Smooth muscle cell (in vitro differentiated cells): ENCODE measurements at regions not wholly inside any gene's neighbourhood (a gene's known extent, or its start where the extent isn't known, plus 50 kb on each side); places are given as distances from the start of the nearest gene placed in this dataset.

Experiments
- DNase-seq: peaks from one replicate; lab custom pipeline; 2025; ENCODE audit not compliant: unreplicated experiment; lab: John Stamatoyannopoulos, UW
- H2AFZ ChIP-seq: fragments of 200-600 bp; sonication (generic); 2 replicates; pipeline ENCODE4 v1.6.0; 2016; ENCODE audit warnings: antibody characterized with exemption, low read depth, mild to moderate bottlenecking
- H3F3A ChIP-seq: fragments of 200-600 bp; sonication (generic); 2 replicates; pipeline ENCODE4 v1.6.0; 2017; ENCODE audit warnings: antibody characterized with exemption, low read depth
- H3K27ac ChIP-seq: fragments of 200-600 bp; sonication (generic); 2 replicates; pipeline ENCODE4 v1.5.1; 2016; ENCODE audit warnings: low read depth, mild to moderate bottlenecking
- H3K27me3 ChIP-seq: fragments of 200-600 bp; sonication (generic); 2 replicates; pipeline ENCODE4 v1.6.1; 2016; ENCODE audit warnings: low read depth, mild to moderate bottlenecking
- H3K36me3 ChIP-seq: fragments of 200-600 bp; sonication (generic); 2 replicates; pipeline ENCODE4 v1.5.1; 2016; ENCODE audit warnings: low read depth
- H3K4me1 ChIP-seq: fragments of 200-600 bp; sonication (generic); 2 replicates; pipeline ENCODE4 v1.5.1; 2016; ENCODE audit warnings: low read depth
- H3K4me2 ChIP-seq: fragments of 200-600 bp; sonication (generic); 2 replicates; pipeline ENCODE4 v1.6.0; 2016; ENCODE audit warnings: mild to moderate bottlenecking
- H3K4me3 ChIP-seq: fragments of 200-600 bp; sonication (generic); 2 replicates; pipeline ENCODE4 v1.5.1; 2016; ENCODE audit warnings: mild to moderate bottlenecking
- H3K79me2 ChIP-seq: fragments of 200-600 bp; sonication (generic); 2 replicates; pipeline ENCODE4 v1.6.0; 2016; ENCODE audit warnings: low read depth, mild to moderate bottlenecking
- H3K9ac ChIP-seq: fragments of 200-600 bp; sonication (generic); 2 replicates; pipeline ENCODE4 v1.6.0; 2016; ENCODE audit warnings: low read depth
- H3K9me3 ChIP-seq: fragments of 200-600 bp; sonication (generic); replicated peaks from 2 replicates; pipeline ENCODE4 v1.5.1; 2016; ENCODE audit warnings: low read depth
- H4K20me1 ChIP-seq: fragments of 200-600 bp; sonication (generic); 2 replicates; pipeline ENCODE4 v1.6.0; 2016; ENCODE audit warnings: low read depth
- WGBS: methylation state at CpG from one replicate; pipeline ENCODE4 v1.1.7; 2016; ENCODE audit warnings: low lambda C conversion rate; 5-methylcytosine and 5-hydroxymethylcytosine counted together
- TF ChIP-seq, protein P1 (sequence below): fragments of 200-600 bp; sonication (generic); IDR thresholded peaks from 2 replicates; pipeline ENCODE4 v1.5.1; 2017; ENCODE audit warnings: borderline replicate concordance, mild to moderate bottlenecking, antibody characterized with exemption; ENCODE audit not compliant: insufficient read depth, poor library complexity, severe bottlenecking

DNA sequence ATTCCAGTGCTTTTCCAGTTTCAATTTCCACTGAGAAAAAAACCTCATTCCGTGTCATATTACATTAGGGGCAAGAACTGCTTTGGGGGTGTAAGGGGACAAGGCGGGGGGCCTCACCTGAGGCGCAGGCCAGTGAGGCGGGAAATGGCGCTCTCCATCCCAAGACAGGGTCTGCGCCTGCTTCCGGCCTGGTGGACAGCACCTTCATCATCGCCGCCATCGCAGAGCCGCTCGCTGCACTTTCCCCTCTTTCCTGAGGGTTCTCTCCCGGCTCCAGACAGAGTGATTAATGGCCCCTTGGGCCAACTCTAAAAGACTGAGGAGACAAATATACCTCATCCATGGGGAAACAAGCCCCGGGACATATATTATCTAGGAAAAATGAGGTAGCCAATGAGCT lies 270.0 kb upstream of the SOX4 start:
- WGBS, result 85% methylated on average over 14 of the region's 14 CpGs
- no peak overlapping the region for H3K9ac ChIP-seq
- no peaks in the 10 kb centered on the region for H3K4me1 ChIP-seq
- no peak overlapping the region for H3K4me3 ChIP-seq
- no peaks in the 10 kb centered on the region for H3K9me3 ChIP-seq
- no peaks in the 10 kb centered on the region for H3K36me3 ChIP-seq
- TF ChIP-seq, protein P1, sequence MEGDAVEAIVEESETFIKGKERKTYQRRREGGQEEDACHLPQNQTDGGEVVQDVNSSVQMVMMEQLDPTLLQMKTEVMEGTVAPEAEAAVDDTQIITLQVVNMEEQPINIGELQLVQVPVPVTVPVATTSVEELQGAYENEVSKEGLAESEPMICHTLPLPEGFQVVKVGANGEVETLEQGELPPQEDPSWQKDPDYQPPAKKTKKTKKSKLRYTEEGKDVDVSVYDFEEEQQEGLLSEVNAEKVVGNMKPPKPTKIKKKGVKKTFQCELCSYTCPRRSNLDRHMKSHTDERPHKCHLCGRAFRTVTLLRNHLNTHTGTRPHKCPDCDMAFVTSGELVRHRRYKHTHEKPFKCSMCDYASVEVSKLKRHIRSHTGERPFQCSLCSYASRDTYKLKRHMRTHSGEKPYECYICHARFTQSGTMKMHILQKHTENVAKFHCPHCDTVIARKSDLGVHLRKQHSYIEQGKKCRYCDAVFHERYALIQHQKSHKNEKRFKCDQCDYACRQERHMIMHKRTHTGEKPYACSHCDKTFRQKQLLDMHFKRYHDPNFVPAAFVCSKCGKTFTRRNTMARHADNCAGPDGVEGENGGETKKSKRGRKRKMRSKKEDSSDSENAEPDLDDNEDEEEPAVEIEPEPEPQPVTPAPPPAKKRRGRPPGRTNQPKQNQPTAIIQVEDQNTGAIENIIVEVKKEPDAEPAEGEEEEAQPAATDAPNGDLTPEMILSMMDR, result no peak
- H3F3A ChIP-seq, result no peaks in the 10 kb centered on the region
- no peak overlapping the region for H3K27ac ChIP-seq
- no peak overlapping the region for H2AFZ ChIP-seq
- H4K20me1 ChIP-seq, result no peaks in the 10 kb centered on the region
- H3K4me2 ChIP-seq, result no peak overlapping the region
- no peaks in the 10 kb centered on the region for H3K79me2 ChIP-seq
- no peaks in the 10 kb centered on the region for H3K27me3 ChIP-seq
- DNase-seq, result no peak

DNA sequence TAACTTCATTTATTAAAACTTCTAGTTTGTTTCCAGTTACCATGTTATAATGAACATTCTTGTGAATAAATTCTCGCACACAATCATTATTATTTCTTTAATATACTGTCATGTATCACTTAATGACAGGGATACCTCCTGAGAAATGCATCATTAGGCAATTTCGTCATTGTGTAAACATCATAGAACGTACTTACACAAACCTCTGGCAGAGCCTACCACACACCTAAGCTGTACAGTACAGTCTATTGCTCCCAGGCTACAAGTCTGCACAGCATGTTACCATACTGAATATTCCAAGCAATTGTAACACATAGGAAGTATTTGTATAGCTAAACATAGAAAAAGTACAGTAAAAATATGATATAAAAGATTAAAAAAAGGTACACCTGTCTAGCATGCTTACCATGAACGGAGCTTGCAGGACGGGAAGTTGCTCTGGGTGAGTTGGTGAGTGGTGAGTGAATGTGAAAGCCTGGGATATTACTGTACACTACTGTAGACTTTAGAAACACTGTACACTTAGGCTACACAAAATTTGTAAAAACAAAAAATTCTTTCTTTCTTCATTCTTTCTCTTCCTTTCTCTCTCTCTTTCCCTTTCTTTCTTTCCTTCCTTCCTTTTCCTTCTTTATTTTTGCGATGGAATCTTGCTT lies 268.2 kb upstream of the SOX4 start:
- Histone ChIP-seq H3K4me2 (no peak overlapping the region), H3K27me3 (no peaks in the 10 kb centered on the region), H3K4me3 (no peak overlapping the region), H3K9me3 (no peaks in the 10 kb centered on the region), H3K36me3 (no peaks in the 10 kb centered on the region), H3K79me2 (no peaks in the 10 kb centered on the region), H3K4me1 (no peaks in the 10 kb centered on the region), H3K27ac (no peak overlapping the region), H4K20me1 (no peaks in the 10 kb centered on the region), H3F3A (no peaks in the 10 kb centered on the region), H3K9ac (no peak overlapping the region), H2AFZ (no peak overlapping the region)
- TF ChIP-seq, protein P1, result no peak
- 89% methylated on average over 6 of the region's 6 CpGs for WGBS
- DNase-seq, result no peak

DNA sequence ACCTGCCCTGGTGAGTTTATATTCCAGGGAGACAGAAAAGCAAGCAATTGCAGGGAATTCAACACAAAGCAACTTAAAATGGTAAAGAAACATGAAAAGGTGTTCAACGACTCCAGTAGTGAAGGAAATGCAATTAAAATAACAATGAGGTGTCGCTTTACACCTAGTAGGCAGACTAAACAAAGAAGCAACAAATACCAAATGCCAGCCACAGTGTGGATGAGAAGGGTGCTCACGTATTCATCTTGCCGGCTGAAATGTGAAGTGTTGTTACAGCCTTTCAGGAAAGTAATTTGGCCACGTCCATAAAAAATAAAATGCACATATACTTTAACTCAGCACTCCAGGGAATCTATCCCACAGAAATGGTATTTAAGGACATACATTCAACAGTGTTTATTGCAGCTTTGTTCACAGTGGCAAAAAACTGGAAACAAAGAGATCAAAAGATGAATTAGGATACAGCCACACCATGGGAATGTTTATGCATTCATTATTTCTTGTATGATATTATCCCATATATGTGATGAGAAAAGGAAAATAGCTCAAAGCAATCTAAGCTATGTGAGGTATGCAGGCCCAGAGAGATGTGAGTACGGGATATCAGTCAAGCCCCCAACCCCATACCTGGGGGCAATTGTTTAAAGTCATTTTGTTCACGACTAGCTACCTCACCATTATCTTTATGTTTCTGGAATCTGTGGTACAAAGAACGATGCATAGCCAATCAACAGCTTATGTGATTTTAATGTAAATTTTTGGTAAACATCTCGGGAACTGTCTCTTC lies 266.0 kb upstream of the SOX4 start:
- no peak overlapping the region for H3K9ac ChIP-seq
- no peak overlapping the region for H2AFZ ChIP-seq

More for the DNA sequence above, 266.0 kb upstream of the SOX4 start:
- TF ChIP-seq, protein P1, result no peak
- Histone ChIP-seq H3K4me2 (no peak overlapping the region), H3K4me3 (no peak overlapping the region), H3K27me3 (no peaks in the 10 kb centered on the region), H4K20me1 (no peaks in the 10 kb centered on the region), H3K4me1 (no peaks in the 10 kb centered on the region), H3K36me3 (no peaks in the 10 kb centered on the region), H3K79me2 (no peaks in the 10 kb centered on the region), H3F3A (no peaks in the 10 kb centered on the region), H3K27ac (no peak overlapping the region), H3K9me3 (no peaks in the 10 kb centered on the region)
- 34% methylated on average over 9 of the region's 9 CpGs for WGBS
- DNase-seq, result no peak
